ENCODE measurements at regions not wholly inside any gene's neighbourhood (a gene's known extent, or its start where the extent isn't known, plus 50 kb on each side); places are given as distances from the start of the nearest gene placed in this dataset.

DNA sequence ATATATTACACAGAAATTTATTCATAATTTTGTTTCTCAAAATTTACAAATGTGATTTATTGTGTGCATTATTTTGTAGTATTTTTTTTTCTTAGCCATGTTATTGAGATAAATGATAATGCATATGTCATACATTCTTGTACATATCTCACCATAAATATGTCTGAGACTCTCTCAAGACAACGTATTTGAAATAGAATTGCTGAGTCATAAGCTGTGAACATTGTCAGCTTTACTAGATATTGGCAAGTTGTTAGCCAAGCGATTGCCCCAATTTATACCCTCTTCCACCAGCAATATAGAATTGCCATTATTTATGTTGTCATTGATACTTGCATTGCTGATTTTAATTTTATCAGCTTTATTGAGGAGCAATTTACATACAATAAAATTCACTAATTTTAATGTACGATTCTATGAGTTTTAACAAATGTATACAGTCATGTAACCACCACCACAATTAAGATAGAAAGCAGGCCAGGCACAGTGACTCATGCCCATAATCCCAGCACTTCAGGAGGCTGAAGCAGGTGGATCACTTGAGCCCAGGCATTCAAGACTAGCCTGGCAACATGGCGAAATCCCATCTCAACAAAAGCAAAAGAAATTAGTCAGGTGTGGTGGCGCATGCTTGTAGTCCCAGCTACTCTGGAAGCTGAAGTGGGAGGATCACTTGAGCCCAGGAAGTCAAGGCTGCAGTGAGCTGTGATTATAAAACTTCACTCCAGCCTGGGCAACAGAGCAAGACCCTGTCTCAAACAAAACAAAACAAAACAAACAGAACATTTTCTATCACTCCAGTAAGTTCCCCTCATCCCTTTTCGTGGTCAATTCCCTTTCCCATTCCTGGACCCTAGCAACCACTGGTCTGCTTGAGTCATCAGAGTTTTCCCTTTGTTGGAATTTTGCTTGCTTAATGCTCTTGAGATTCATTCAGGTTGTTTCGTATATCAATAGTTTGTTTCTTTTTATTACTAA lies 373.1 kb downstream of the MFSD1 start:
- Histone ChIP-seq H3F3A (replicated peaks; ENCODE audit: low read depth) (no peaks in the 10 kb centered on the region), H3K27ac (ENCODE audit: low read depth) (no peak overlapping the region), H3K4me2 (no peak overlapping the region), H3K9me2 (ENCODE audit: insufficient read depth) (no peaks in the 10 kb centered on the region), H3K79me2 (replicated peaks; ENCODE audit: insufficient read depth) (no peaks in the 10 kb centered on the region), H2AFZ (no peak overlapping the region), H4K20me1 (replicated peaks; ENCODE audit: insufficient read depth) (no peaks in the 10 kb centered on the region), H3K36me3 (ENCODE audit: insufficient read depth) (no peaks in the 10 kb centered on the region), H3K27me3 (ENCODE audit: insufficient read depth) (no peaks in the 10 kb centered on the region), H3K4me1 (ENCODE audit: insufficient read depth) (no peaks in the 10 kb centered on the region), H3K4me3 (no peak overlapping the region)
- TF ChIP-seq NANOG (IDR thresholded peaks at IDR 0.05; ENCODE audit: borderline replicate concordance) (no peak), EZH2phosphoT487 (IDR thresholded peaks at IDR 0.05; ENCODE audit: unreplicated experiment) (no peak), JUNB (IDR thresholded peaks at IDR 0.05; ENCODE audit: unreplicated experiment) (no peak), CREB1 (CRISPR knock-in tag; IDR thresholded peaks at IDR 0.05; ENCODE audit: low read depth) (no peak), POLR2AphosphoS5 (IDR thresholded peaks at IDR 0.05; ENCODE audit: low read depth) (no peak), ZNF114 (CRISPR knock-in tag; IDR thresholded peaks at IDR 0.05) (no peak), STAT1 (IDR thresholded peaks at IDR 0.05; ENCODE audit: unreplicated experiment) (no peak)
- TF ChIP-seq, protein P1, sequence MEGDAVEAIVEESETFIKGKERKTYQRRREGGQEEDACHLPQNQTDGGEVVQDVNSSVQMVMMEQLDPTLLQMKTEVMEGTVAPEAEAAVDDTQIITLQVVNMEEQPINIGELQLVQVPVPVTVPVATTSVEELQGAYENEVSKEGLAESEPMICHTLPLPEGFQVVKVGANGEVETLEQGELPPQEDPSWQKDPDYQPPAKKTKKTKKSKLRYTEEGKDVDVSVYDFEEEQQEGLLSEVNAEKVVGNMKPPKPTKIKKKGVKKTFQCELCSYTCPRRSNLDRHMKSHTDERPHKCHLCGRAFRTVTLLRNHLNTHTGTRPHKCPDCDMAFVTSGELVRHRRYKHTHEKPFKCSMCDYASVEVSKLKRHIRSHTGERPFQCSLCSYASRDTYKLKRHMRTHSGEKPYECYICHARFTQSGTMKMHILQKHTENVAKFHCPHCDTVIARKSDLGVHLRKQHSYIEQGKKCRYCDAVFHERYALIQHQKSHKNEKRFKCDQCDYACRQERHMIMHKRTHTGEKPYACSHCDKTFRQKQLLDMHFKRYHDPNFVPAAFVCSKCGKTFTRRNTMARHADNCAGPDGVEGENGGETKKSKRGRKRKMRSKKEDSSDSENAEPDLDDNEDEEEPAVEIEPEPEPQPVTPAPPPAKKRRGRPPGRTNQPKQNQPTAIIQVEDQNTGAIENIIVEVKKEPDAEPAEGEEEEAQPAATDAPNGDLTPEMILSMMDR (conservative IDR thresholded peaks at IDR 0.05; ENCODE audit: low read depth in 2 of 2) = no peak
- TF ChIP-seq, protein P2, sequence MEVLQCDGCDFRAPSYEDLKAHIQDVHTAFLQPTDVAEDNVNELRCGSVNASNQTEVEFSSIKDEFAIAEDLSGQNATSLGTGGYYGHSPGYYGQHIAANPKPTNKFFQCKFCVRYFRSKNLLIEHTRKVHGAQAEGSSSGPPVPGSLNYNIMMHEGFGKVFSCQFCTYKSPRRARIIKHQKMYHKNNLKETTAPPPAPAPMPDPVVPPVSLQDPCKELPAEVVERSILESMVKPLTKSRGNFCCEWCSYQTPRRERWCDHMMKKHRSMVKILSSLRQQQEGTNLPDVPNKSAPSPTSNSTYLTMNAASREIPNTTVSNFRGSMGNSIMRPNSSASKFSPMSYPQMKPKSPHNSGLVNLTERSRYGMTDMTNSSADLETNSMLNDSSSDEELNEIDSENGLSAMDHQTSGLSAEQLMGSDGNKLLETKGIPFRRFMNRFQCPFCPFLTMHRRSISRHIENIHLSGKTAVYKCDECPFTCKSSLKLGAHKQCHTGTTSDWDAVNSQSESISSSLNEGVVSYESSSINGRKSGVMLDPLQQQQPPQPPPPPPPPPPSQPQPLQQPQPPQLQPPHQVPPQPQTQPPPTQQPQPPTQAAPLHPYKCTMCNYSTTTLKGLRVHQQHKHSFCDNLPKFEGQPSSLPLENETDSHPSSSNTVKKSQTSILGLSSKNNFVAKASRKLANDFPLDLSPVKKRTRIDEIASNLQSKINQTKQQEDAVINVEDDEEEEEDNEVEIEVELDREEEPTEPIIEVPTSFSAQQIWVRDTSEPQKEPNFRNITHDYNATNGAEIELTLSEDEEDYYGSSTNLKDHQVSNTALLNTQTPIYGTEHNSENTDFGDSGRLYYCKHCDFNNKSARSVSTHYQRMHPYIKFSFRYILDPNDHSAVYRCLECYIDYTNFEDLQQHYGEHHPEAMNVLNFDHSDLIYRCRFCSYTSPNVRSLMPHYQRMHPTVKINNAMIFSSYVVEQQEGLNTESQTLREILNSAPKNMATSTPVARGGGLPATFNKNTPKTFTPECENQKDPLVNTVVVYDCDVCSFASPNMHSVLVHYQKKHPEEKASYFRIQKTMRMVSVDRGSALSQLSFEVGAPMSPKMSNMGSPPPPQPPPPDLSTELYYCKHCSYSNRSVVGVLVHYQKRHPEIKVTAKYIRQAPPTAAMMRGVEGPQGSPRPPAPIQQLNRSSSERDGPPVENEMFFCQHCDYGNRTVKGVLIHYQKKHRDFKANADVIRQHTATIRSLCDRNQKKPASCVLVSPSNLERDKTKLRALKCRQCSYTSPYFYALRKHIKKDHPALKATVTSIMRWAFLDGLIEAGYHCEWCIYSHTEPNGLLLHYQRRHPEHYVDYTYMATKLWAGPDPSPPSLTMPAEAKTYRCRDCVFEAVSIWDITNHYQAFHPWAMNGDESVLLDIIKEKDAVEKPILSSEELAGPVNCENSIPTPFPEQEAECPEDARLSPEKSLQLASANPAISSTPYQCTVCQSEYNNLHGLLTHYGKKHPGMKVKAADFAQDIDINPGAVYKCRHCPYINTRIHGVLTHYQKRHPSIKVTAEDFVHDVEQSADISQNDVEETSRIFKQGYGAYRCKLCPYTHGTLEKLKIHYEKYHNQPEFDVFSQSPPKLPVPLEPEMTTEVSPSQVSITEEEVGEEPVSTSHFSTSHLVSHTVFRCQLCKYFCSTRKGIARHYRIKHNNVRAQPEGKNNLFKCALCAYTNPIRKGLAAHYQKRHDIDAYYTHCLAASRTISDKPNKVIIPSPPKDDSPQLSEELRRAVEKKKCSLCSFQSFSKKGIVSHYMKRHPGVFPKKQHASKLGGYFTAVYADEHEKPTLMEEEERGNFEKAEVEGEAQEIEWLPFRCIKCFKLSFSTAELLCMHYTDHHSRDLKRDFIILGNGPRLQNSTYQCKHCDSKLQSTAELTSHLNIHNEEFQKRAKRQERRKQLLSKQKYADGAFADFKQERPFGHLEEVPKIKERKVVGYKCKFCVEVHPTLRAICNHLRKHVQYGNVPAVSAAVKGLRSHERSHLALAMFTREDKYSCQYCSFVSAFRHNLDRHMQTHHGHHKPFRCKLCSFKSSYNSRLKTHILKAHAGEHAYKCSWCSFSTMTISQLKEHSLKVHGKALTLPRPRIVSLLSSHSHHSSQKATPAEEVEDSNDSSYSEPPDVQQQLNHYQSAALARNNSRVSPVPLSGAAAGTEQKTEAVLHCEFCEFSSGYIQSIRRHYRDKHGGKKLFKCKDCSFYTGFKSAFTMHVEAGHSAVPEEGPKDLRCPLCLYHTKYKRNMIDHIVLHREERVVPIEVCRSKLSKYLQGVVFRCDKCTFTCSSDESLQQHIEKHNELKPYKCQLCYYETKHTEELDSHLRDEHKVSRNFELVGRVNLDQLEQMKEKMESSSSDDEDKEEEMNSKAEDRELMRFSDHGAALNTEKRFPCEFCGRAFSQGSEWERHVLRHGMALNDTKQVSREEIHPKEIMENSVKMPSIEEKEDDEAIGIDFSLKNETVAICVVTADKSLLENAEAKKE (CRISPR knock-in tag; IDR thresholded peaks at IDR 0.05) = no peak
- TF ChIP-seq, protein P3, sequence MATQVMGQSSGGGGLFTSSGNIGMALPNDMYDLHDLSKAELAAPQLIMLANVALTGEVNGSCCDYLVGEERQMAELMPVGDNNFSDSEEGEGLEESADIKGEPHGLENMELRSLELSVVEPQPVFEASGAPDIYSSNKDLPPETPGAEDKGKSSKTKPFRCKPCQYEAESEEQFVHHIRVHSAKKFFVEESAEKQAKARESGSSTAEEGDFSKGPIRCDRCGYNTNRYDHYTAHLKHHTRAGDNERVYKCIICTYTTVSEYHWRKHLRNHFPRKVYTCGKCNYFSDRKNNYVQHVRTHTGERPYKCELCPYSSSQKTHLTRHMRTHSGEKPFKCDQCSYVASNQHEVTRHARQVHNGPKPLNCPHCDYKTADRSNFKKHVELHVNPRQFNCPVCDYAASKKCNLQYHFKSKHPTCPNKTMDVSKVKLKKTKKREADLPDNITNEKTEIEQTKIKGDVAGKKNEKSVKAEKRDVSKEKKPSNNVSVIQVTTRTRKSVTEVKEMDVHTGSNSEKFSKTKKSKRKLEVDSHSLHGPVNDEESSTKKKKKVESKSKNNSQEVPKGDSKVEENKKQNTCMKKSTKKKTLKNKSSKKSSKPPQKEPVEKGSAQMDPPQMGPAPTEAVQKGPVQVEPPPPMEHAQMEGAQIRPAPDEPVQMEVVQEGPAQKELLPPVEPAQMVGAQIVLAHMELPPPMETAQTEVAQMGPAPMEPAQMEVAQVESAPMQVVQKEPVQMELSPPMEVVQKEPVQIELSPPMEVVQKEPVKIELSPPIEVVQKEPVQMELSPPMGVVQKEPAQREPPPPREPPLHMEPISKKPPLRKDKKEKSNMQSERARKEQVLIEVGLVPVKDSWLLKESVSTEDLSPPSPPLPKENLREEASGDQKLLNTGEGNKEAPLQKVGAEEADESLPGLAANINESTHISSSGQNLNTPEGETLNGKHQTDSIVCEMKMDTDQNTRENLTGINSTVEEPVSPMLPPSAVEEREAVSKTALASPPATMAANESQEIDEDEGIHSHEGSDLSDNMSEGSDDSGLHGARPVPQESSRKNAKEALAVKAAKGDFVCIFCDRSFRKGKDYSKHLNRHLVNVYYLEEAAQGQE (IDR thresholded peaks at IDR 0.05; ENCODE audit: unreplicated experiment) = no peak
- Mint-ChIP-seq H3K27ac (no peak overlapping the region), H3K9me3 (no peaks in the 10 kb centered on the region), H3K4me1 (no peaks in the 10 kb centered on the region), H3K27me3 (ENCODE audit: insufficient read depth, low read depth, poor library complexity) (no peaks in the 10 kb centered on the region), H3K4me3 (no peak overlapping the region), H3K36me3 (ENCODE audit: low read depth) (no peaks in the 10 kb centered on the region)
- no peak for ATAC-seq
- no peak for DNase-seq (ENCODE audit: low spot score)
